ENCODE measurements at regions not wholly inside any gene's neighbourhood (a gene's known extent, or its start where the extent isn't known, plus 50 kb on each side); places are given as distances from the start of the nearest gene placed in this dataset.

- H3K9me3 Mint-ChIP-seq, result no peaks in the 10 kb centered on the region
- intact Hi-C loops (cut with micrococcal nuclease), result no loop called here
- no peak overlapping the region for H3K4me3 Mint-ChIP-seq
- no peaks in the 10 kb centered on the region for H3K36me3 Mint-ChIP-seq (ENCODE audit: low read depth)
- peaks cover 7% of the 10 kb centered on the region for H3K4me1 Mint-ChIP-seq (ENCODE audit: low read depth)
- H3K27ac Mint-ChIP-seq, result no peak overlapping the region
- H3K27me3 Mint-ChIP-seq, result no peaks in the 10 kb centered on the region
Observed at GRCh38 chr3:132232231-132232792, 84.9 kb upstream of the ACP3 start.

- H3K27ac Mint-ChIP-seq, result no peak overlapping the region
- no peaks in the 10 kb centered on the region for H3K36me3 Mint-ChIP-seq (ENCODE audit: low read depth)
- H3K4me1 Mint-ChIP-seq (ENCODE audit: low read depth), result peaks cover 12% of the 10 kb centered on the region
Observed at GRCh38 chr3:132236701-132237651, 80.2 kb upstream of the ACP3 start.

GRCh38 chr3:132237652-132238032 is 79.6 kb upstream of the ACP3 start:
- H3K4me1 Mint-ChIP-seq (ENCODE audit: low read depth), result peaks cover 18% of the 10 kb centered on the region
- H3K4me3 Mint-ChIP-seq, result no peak overlapping the region
- intact Hi-C loops (cut with micrococcal nuclease), result no loop called here
- no peak overlapping the region for H3K27ac Mint-ChIP-seq
- H3K27me3 Mint-ChIP-seq, result no peaks in the 10 kb centered on the region
- no peaks in the 10 kb centered on the region for H3K9me3 Mint-ChIP-seq
- no peaks in the 10 kb centered on the region for H3K36me3 Mint-ChIP-seq (ENCODE audit: low read depth)

More at GRCh38 chr3:132236701-132237651, 80.2 kb upstream of the ACP3 start:
- Mint-ChIP-seq H3K9me3 (no peaks in the 10 kb centered on the region), H3K4me3 (no peak overlapping the region), H3K27me3 (no peaks in the 10 kb centered on the region)
- intact Hi-C loops (cut with micrococcal nuclease), result no loop called here

DNA sequence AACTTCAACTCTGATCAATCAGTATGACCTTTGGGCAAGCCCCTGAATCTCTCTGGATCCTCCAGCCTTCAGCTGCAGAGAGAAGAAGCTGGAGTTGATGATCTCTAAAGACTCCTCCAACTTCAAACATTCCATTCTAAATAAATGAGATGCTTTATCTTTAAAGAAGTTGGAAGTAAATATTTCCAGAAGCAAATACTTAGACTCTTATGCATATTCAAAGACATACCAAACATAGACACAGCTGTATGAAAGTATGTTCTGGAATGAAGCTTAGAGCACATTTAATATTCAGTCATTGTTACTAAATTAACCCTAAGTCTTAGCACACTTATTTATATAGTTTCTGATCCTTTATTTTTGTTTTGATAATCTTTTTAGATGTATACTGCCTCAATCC is 77.6 kb upstream of the ACP3 start:
- Mint-ChIP-seq H3K4me3 (no peak overlapping the region), H3K27me3 (no peaks in the 10 kb centered on the region), H3K4me1 (ENCODE audit: low read depth) (peaks cover 24% of the 10 kb centered on the region), H3K36me3 (ENCODE audit: low read depth) (no peaks in the 10 kb centered on the region), H3K9me3 (no peaks in the 10 kb centered on the region), H3K27ac (no peak overlapping the region)
- intact Hi-C loops (cut with micrococcal nuclease), result no loop called here

DNA sequence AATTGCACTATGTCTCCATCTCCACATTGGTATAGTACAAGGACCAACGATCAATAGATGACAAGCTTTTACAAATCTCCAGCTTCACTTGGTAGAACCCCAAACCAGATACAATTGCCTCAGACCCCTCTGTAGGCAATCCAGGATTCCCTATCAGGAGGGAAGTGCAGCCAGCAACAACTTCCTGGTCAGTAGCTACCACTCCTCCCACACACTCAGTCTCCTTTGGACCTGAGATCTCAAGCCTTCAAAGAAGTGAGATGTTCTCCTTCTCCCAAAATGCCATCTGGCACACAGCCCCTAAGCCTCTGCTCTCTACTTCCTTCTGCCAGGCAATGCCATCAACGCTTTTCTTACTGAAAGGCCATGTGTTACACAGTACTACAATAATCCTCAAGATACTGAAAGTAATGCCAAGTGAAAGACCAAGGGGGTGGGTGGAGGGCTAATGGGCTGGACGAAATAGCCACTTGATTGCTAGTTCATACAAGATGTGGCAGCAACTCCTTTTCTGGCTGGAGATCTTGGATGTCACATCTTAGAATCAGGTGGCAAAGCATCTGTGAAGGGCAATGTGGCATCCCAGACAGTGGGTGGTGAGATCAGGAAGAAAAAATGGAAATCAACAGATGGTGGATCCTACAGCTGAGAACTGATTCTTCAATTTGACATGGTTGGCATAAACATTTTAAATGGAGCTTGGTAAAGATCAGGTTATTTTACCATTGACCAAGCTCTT is 75.3 kb upstream of the ACP3 start:
- intact Hi-C loops (cut with micrococcal nuclease), result no loop called here
- Mint-ChIP-seq H3K4me3 (no peak overlapping the region), H3K4me1 (ENCODE audit: low read depth) (peaks cover 24% of the 10 kb centered on the region), H3K36me3 (ENCODE audit: low read depth) (no peaks in the 10 kb centered on the region), H3K27ac (no peak overlapping the region), H3K27me3 (no peaks in the 10 kb centered on the region), H3K9me3 (no peaks in the 10 kb centered on the region)

GRCh38 chr3:132242790-132243189 is 74.4 kb upstream of the ACP3 start:
- no peaks in the 10 kb centered on the region for H3K9me3 Mint-ChIP-seq
- peaks cover 20% of the 10 kb centered on the region for H3K4me1 Mint-ChIP-seq (ENCODE audit: low read depth)
- H3K27me3 Mint-ChIP-seq, result no peaks in the 10 kb centered on the region
- H3K36me3 Mint-ChIP-seq (ENCODE audit: low read depth), result no peaks in the 10 kb centered on the region
- no peak overlapping the region for H3K4me3 Mint-ChIP-seq
- intact Hi-C loops (cut with micrococcal nuclease), result no loop called here
- no peak overlapping the region for H3K27ac Mint-ChIP-seq

- H3K27me3 Mint-ChIP-seq, result no peaks in the 10 kb centered on the region
- no peaks in the 10 kb centered on the region for H3K9me3 Mint-ChIP-seq
- peaks cover 18% of the 10 kb centered on the region for H3K4me1 Mint-ChIP-seq (ENCODE audit: low read depth)
- intact Hi-C loops (cut with micrococcal nuclease), result no loop called here
- no peaks in the 10 kb centered on the region for H3K36me3 Mint-ChIP-seq (ENCODE audit: low read depth)
- no peak overlapping the region for H3K27ac Mint-ChIP-seq
- no peak overlapping the region for H3K4me3 Mint-ChIP-seq
Observed at GRCh38 chr3:132245552-132246142, 71.6 kb upstream of the ACP3 start.

- H3K4me1 Mint-ChIP-seq (ENCODE audit: low read depth), result peaks cover 18% of the 10 kb centered on the region
- intact Hi-C loops (cut with micrococcal nuclease), result no loop called here
Observed at GRCh38 chr3:132246212-132246611, 71.0 kb upstream of the ACP3 start.

DNA sequence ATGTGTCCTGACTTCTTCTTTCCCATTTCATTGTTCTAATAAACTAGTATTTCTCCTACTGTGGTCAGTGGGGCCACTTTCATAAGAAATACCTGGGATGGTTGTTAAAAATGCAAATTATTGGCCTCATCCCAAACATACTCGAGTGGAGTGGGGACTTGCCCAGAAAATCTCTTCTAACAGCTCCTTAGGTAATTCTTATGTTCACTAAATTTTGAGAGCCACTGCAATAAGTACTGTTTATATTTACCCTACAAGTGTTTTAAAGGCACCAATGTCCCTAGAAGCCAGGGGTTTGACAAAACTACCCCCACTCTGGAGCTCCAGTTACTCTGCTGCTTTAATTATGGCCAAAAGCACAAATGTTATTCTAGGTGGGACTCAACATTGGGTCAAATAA is 70.0 kb upstream of the ACP3 start:
- Mint-ChIP-seq H3K9me3 (no peaks in the 10 kb centered on the region), H3K27ac (no peak overlapping the region), H3K27me3 (no peaks in the 10 kb centered on the region), H3K4me3 (no peak overlapping the region), H3K4me1 (ENCODE audit: low read depth) (peaks cover 9% of the 10 kb centered on the region), H3K36me3 (ENCODE audit: low read depth) (no peaks in the 10 kb centered on the region)
- intact Hi-C loops (cut with micrococcal nuclease), result no loop called here

More at GRCh38 chr3:132246212-132246611, 71.0 kb upstream of the ACP3 start:
- Mint-ChIP-seq H3K27ac (no peak overlapping the region), H3K9me3 (no peaks in the 10 kb centered on the region), H3K36me3 (ENCODE audit: low read depth) (no peaks in the 10 kb centered on the region), H3K27me3 (no peaks in the 10 kb centered on the region), H3K4me3 (no peak overlapping the region)

DNA sequence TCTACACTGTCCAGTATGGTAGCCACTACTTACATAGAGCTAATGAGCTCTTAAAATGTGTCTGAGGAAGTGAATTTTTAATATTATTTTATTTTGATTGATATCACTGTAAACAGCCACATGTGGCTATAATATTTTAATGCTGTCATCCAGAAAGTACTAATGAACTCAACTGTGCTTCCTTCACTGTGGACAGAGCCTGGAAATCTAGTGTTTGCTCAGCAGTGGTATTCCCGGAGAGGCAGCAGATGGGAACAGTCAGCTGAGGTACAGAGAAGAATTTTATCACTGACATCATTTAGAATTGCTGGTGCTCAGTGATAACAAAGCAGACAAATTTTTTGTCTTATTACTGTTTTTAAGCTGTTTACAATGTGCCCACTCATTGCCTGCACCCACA is 68.7 kb upstream of the ACP3 start:
- Mint-ChIP-seq H3K27me3 (no peaks in the 10 kb centered on the region), H3K9me3 (no peaks in the 10 kb centered on the region), H3K4me3 (no peak overlapping the region), H3K36me3 (ENCODE audit: low read depth) (no peaks in the 10 kb centered on the region), H3K4me1 (ENCODE audit: low read depth) (no peaks in the 10 kb centered on the region), H3K27ac (no peak overlapping the region)
- intact Hi-C loops (cut with micrococcal nuclease), result no loop called here

GRCh38 chr3:132253262-132253878 is 63.8 kb upstream of the ACP3 start:
- Mint-ChIP-seq H3K4me1 (ENCODE audit: low read depth) (peaks cover 7% of the 10 kb centered on the region), H3K27me3 (no peaks in the 10 kb centered on the region), H3K27ac (no peak overlapping the region), H3K9me3 (no peaks in the 10 kb centered on the region), H3K4me3 (no peak overlapping the region), H3K36me3 (ENCODE audit: low read depth) (no peaks in the 10 kb centered on the region)
- intact Hi-C loops (cut with micrococcal nuclease), result loop anchor here (1.0 kb wide), 2 partner anchors 90 to 146 kb away; no protein-coding TSS in a partner anchor

DNA sequence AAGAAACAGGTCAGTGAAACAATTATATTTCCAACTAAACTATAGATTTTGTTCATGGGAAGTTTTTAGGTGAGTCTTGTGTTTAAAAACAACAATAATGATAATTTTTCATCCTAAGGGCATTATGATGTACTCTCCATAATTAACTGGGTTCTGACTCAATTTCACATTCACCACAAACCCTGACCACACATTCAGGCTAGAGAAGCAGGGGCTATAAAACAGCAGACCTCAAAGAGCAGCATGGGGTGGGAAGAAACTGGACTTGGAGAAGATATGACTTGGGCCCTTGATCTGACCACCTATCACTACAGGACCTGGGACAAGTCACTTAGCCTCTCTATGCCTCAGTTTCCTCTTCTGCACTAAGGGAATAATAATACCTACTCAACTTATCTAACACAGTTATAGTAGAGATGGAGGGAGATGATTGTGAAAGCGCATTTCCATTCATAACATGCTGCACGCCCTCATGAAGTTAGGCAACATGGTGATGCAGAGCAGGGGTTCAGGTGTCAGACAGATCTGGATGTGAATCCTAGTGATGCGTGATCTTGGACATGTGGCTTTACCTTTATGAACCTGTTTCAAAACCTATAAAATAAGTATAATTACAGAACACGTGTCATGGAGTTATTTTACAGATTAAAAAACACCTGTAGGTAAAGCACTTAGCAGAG is 63.0 kb upstream of the ACP3 start:
- intact Hi-C loops (cut with micrococcal nuclease), result no loop called here
- Mint-ChIP-seq H3K9me3 (no peaks in the 10 kb centered on the region), H3K27me3 (no peaks in the 10 kb centered on the region), H3K4me3 (no peak overlapping the region), H3K27ac (no peak overlapping the region), H3K4me1 (ENCODE audit: low read depth) (peaks cover 7% of the 10 kb centered on the region), H3K36me3 (ENCODE audit: low read depth) (no peaks in the 10 kb centered on the region)

GRCh38 chr3:132255041-132255745 is 62.0 kb upstream of the ACP3 start:
- Mint-ChIP-seq H3K4me3 (no peak overlapping the region), H3K9me3 (no peaks in the 10 kb centered on the region), H3K27ac (no peak overlapping the region), H3K27me3 (no peaks in the 10 kb centered on the region), H3K4me1 (ENCODE audit: low read depth) (peaks cover 7% of the 10 kb centered on the region), H3K36me3 (ENCODE audit: low read depth) (no peaks in the 10 kb centered on the region)
- intact Hi-C loops (cut with micrococcal nuclease), result no loop called here

Measured in dendritic cell treated with granulocyte-macrophage colony-stimulating factor and Interleukin-4, amounts not matched to agents 40 ng/mL and 50 ng/mL, for 4 days (primary cell).